HG02642 (cell line): ENCODE measurements at regions not wholly inside any gene's neighbourhood (a gene's known extent, or its start where the extent isn't known, plus 50 kb on each side); places are given as distances from the start of the nearest gene placed in this dataset.

Experiments used
- ATAC-seq: cut with Tn5 transposase; IDR thresholded peaks from one replicate; pipeline ENCODE4 v1.9.1; 2021; ENCODE audit warnings: mild to moderate bottlenecking; ENCODE audit not compliant: unreplicated experiment, poor library complexity

- no peak for ATAC-seq
Measured at GRCh38 chr4:55175779-55176231, 50.4 kb upstream of the KDR start.

- no peak for ATAC-seq
Measured at GRCh38 chr4:55176497-55176896, 51.1 kb upstream of the KDR start.

GRCh38 chr4:55177461-55177860 lies 52.1 kb upstream of the KDR start:
- no peak for ATAC-seq

- no peak for ATAC-seq
Measured at GRCh38 chr4:55178226-55179005, 53.0 kb upstream of the KDR start.

- ATAC-seq = no peak
Measured at GRCh38 chr4:55181010-55182005, 55.9 kb upstream of the KDR start.

GRCh38 chr4:55183926-55184599 lies 58.7 kb upstream of the KDR start:
- ATAC-seq = no peak

GRCh38 chr4:55184600-55185523 lies 59.5 kb upstream of the KDR start:
- ATAC-seq = peak; percentile 66

GRCh38 chr4:55186123-55186522 lies 60.7 kb upstream of the KDR start:
- no peak for ATAC-seq

- no peak for ATAC-seq
Measured at GRCh38 chr4:55186700-55187099, 61.3 kb upstream of the KDR start.

GRCh38 chr4:55214172-55214571 lies 88.8 kb upstream of the KDR start:
- no peak for ATAC-seq

- no peak for ATAC-seq
Measured at GRCh38 chr4:55215087-55215486, 89.7 kb upstream of the KDR start.

- ATAC-seq = no peak
Measured at GRCh38 chr4:55216863-55217635, 91.7 kb upstream of the KDR start.

- no peak for ATAC-seq
Measured at GRCh38 chr4:55218041-55218440, 92.6 kb upstream of the KDR start.

GRCh38 chr4:55237839-55238238 lies 108.2 kb upstream of the SRD5A3 start:
- ATAC-seq = no peak

GRCh38 chr4:55238407-55238806 lies 107.6 kb upstream of the SRD5A3 start:
- no peak for ATAC-seq

GRCh38 chr4:55241461-55241860 lies 104.6 kb upstream of the SRD5A3 start:
- no peak for ATAC-seq

- no peak for ATAC-seq
Measured at GRCh38 chr4:55242506-55242905, 103.5 kb upstream of the SRD5A3 start.

GRCh38 chr4:55247521-55247920 lies 98.5 kb upstream of the SRD5A3 start:
- ATAC-seq = no peak

GRCh38 chr4:55248756-55249155 lies 97.3 kb upstream of the SRD5A3 start:
- no peak for ATAC-seq
